OCI-LY1 (cell line): ENCODE measurements at regions not wholly inside any gene's neighbourhood (a gene's known extent, or its start where the extent isn't known, plus 50 kb on each side); places are given as distances from the start of the nearest gene placed in this dataset.

Experiments used
- H2AFZ ChIP-seq: fragments of 200-600 bp; sonication (generic), shearing (Covaris generic); 2 replicates; pipeline ENCODE4 v1.6.0; 2014; ENCODE audit warnings: antibody characterized with exemption, mild to moderate bottlenecking, low read length
- H3F3A ChIP-seq: fragments of 200-600 bp; sonication (generic), shearing (Covaris generic); 2 replicates; pipeline ENCODE4 v1.6.0; 2014; ENCODE audit warnings: mild to moderate bottlenecking, antibody characterized with exemption, low read length, moderate library complexity; ENCODE audit not compliant: insufficient read depth
- H3K27ac ChIP-seq: fragments of 200-600 bp; sonication (generic); 2 replicates; pipeline ENCODE4 v1.5.1; 2014; ENCODE audit warnings: low read length, mixed run types, mild to moderate bottlenecking, low read depth; ENCODE audit not compliant: poor library complexity, severe bottlenecking
- H3K27me3 ChIP-seq: fragments of 200-600 bp; sonication (generic); 2 replicates; pipeline ENCODE4 v1.6.0; 2014; ENCODE audit warnings: antibody characterized with exemption, mild to moderate bottlenecking, low read length, moderate library complexity; ENCODE audit not compliant: insufficient read depth
- H3K36me3 ChIP-seq: fragments of 200-600 bp; sonication (generic); 2 replicates; pipeline ENCODE4 v1.6.1; 2014; ENCODE audit warnings: mild to moderate bottlenecking, antibody characterized with exemption, low read length, moderate library complexity, mixed read lengths; ENCODE audit not compliant: insufficient read depth
- H3K4me1 ChIP-seq: fragments of 200-600 bp; sonication (generic); 2 replicates; pipeline ENCODE4 v1.5.1; 2014; ENCODE audit warnings: mild to moderate bottlenecking, low read length, moderate library complexity; ENCODE audit not compliant: insufficient read depth, severe bottlenecking
- H3K4me2 ChIP-seq: fragments of 200-600 bp; sonication (generic), shearing (Covaris generic); 2 replicates; pipeline ENCODE4 v1.6.1; 2014; ENCODE audit warnings: low read length
- H3K4me3 ChIP-seq: fragments of 200-600 bp; sonication (generic); 2 replicates; pipeline ENCODE4 v1.5.1; 2014; ENCODE audit warnings: low read length, low read depth, mild to moderate bottlenecking, mixed read lengths; ENCODE audit not compliant: poor library complexity, severe bottlenecking
- H3K79me2 ChIP-seq: fragments of 200-600 bp; shearing (Covaris generic); 2 replicates; pipeline ENCODE4 v1.6.1; 2016; ENCODE audit warnings: mixed run types, low read length, mixed read lengths; ENCODE audit not compliant: insufficient read depth
- H3K9ac ChIP-seq: fragments of 200-600 bp; sonication (generic), shearing (Covaris generic); 2 replicates; pipeline ENCODE4 v1.6.1; 2014; ENCODE audit warnings: mild to moderate bottlenecking, low read length, mixed read lengths
- H3K9me2 ChIP-seq: fragments of 200-600 bp; sonication (generic), shearing (Covaris generic); 2 replicates; pipeline ENCODE4 v1.6.1; 2014; ENCODE audit warnings: low read depth, mild to moderate bottlenecking, low read length, mixed read lengths
- H3K9me3 ChIP-seq: fragments of 200-600 bp; shearing (Covaris generic); 2 replicates; pipeline ENCODE4 v1.6.1; 2014; ENCODE audit warnings: low read length, mixed read lengths
- H4K20me1 ChIP-seq: fragments of 200-600 bp; sonication (generic), shearing (Covaris generic); 2 replicates; pipeline ENCODE4 v1.6.0; 2016; ENCODE audit warnings: mild to moderate bottlenecking, low read length; ENCODE audit not compliant: insufficient read depth
- CTCF ChIP-seq: fragments of 200-600 bp; sonication (generic), shearing (Covaris generic); IDR thresholded peaks from 2 replicates; pipeline ENCODE4 v1.5.1; 2017; ENCODE audit warnings: mild to moderate bottlenecking, antibody characterized with exemption, low read length, moderate library complexity, mixed read lengths
- EZH2 ChIP-seq: fragments of 200-600 bp; sonication (generic), shearing (Covaris generic); IDR thresholded peaks from 2 replicates; pipeline ENCODE4 v1.8.0; 2017; ENCODE audit warnings: borderline replicate concordance, mixed run types, mild to moderate bottlenecking, antibody characterized with exemption, low read length, moderate library complexity, mixed read lengths

GRCh38 chr4:157957905-157958304 lies 214.9 kb downstream of the GASK1B start:
- H4K20me1 ChIP-seq = no peaks in the 10 kb centered on the region
- H3K4me3 ChIP-seq = no peak overlapping the region
- H3K27ac ChIP-seq = no peak overlapping the region
- no peaks in the 10 kb centered on the region for H3K36me3 ChIP-seq
- H3K4me1 ChIP-seq = no peaks in the 10 kb centered on the region
- no peaks in the 10 kb centered on the region for H3F3A ChIP-seq
- H3K27me3 ChIP-seq = no peaks in the 10 kb centered on the region
- TF ChIP-seq CTCF (no peak), EZH2 (no peak)
- H2AFZ ChIP-seq = no peak overlapping the region
- H3K79me2 ChIP-seq = no peaks in the 10 kb centered on the region
- H3K9ac ChIP-seq = no peak overlapping the region
- no peak overlapping the region for H3K4me2 ChIP-seq
- H3K9me2 ChIP-seq = no peaks in the 10 kb centered on the region
- no peaks in the 10 kb centered on the region for H3K9me3 ChIP-seq

GRCh38 chr4:157942017-157942416 lies 230.8 kb downstream of the GASK1B start:
- H2AFZ ChIP-seq = no peak overlapping the region
- no peak for TF ChIP-seq CTCF
- TF ChIP-seq EZH2 = no peak

GRCh38 chr4:157934151-157934550 lies 238.7 kb downstream of the GASK1B start:
- no peak overlapping the region for H3K9ac ChIP-seq
- no peaks in the 10 kb centered on the region for H3K36me3 ChIP-seq
- no peaks in the 10 kb centered on the region for H3K9me2 ChIP-seq
- no peak for TF ChIP-seq CTCF
- TF ChIP-seq EZH2 = no peak
- H3F3A ChIP-seq = no peaks in the 10 kb centered on the region
- no peaks in the 10 kb centered on the region for H3K79me2 ChIP-seq
- H3K9me3 ChIP-seq = no peaks in the 10 kb centered on the region
- no peaks in the 10 kb centered on the region for H3K27me3 ChIP-seq
- H3K4me1 ChIP-seq = no peaks in the 10 kb centered on the region
- no peak overlapping the region for H2AFZ ChIP-seq
- H4K20me1 ChIP-seq = no peaks in the 10 kb centered on the region
- no peak overlapping the region for H3K4me2 ChIP-seq
- no peak overlapping the region for H3K4me3 ChIP-seq
- no peak overlapping the region for H3K27ac ChIP-seq

More at GRCh38 chr4:157942017-157942416, 230.8 kb downstream of the GASK1B start:
- Histone ChIP-seq H4K20me1 (no peaks in the 10 kb centered on the region), H3K9me3 (no peaks in the 10 kb centered on the region), H3K36me3 (no peaks in the 10 kb centered on the region), H3K4me2 (no peak overlapping the region), H3F3A (no peaks in the 10 kb centered on the region), H3K9ac (no peak overlapping the region), H3K27ac (no peak overlapping the region), H3K27me3 (no peaks in the 10 kb centered on the region), H3K4me3 (no peak overlapping the region), H3K9me2 (no peaks in the 10 kb centered on the region), H3K79me2 (no peaks in the 10 kb centered on the region), H3K4me1 (no peaks in the 10 kb centered on the region)
